Stimulated activated CD4-positive, alpha-beta T cell treated with anti-CD3 and anti-CD28 coated beads, Interleukin-4, amount 100 ng/mL, for 24 hours (primary cell): ENCODE measurements at regions not wholly inside any gene's neighbourhood (a gene's known extent, or its start where the extent isn't known, plus 50 kb on each side); places are given as distances from the start of the nearest gene placed in this dataset.

Source experiments
- DNase-seq: peaks from one replicate; pipeline ENCODE4 v3.0.0-alpha.2; 2020

DNA sequence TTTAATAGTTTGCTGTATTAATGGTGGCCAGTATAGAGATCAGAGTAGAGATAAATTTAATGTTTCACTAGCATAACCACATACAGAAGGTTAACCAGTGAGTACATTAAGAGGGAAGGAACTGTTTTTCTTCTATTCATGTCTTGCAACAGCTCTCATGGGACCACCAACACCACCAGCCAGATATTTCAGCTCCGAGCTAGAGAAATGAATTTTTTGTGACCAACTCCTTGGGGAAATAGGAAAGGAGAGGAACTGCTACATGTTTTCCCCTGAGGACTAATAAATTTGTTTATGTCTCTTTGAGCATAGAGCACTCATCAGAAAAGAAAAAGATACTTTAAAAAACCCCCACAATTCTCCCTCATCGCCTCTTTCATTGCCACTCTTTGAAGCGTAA, 247.5 kb downstream of the MBNL1 start:
- DNase-seq, result no peak

DNA sequence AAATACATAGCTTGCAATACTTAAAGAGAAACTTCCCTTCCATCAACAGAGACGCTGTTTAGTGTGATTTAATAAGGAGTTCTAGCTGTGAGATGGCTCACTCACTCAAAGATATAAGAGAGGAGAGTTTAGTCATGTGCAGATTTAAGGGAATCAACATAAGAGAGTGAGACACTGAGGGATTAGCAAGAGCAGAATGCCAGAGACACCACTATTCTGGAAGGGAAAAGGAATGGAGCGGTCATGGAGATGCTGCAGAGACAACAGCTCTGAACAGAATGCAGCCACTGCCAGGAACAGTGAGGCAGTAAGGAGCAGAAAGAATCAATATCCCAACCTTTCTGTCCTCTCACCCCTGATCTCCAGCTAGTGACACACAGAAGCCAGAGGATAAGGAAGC, 248.8 kb downstream of the MBNL1 start:
- DNase-seq, result no peak

DNA sequence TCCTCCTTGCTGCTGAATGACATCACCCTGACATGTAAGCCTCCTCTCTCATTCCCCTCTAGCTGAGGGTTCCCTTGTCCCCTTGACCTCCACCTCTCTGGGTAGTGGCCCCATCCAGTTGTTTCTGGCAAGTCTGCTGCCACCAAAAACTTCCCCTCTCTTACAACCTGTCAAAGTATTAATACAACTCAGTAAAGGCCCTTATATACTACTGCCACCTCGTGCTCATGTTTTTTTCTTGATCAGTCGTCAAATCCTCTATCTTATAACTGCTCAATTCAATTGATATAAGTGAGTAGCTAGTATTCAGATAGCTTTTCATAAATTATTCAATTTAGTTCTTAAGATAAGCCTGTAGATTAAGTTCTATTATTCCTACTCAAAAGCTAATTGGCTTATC, 249.6 kb downstream of the MBNL1 start:
- DNase-seq, result no peak

DNA sequence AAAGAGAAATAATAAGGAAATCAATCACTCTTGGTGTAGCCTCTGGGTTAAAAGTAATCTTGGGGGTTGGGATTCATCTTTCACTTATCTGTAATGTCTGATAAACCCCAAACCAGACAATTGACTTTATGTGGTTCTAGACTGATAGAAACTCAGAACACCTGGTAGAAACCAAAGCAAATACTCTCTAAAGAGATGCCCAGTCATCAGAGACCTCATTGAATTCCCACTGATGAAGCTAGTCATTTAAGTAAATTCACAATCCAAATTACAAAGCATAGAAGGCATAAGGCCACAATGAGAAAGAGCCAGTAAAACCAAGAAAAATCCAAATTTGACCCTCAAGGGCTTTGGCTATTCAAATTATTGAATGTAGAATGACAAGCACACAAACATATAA, 250.6 kb downstream of the MBNL1 start:
- DNase-seq, result no peak

DNA sequence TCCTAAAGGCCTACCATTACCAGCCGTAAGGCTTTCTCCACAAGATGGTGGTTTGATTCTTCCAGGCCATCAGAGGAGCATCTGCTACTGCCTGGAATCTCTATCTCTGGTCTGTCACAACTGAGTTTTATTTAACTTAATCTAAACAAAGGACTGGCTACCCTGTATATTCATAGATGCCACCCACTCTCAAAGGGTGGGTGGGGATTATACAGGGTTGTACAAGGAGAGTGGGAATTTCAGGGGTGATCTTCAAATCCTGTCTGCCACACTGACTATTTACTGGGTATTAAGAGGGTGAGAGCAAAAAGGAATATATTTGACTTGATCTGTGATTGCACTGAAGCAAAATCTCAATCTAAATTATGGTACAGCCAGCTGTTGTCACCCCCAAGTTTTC, 253.3 kb downstream of the MBNL1 start:
- no peak for DNase-seq

DNA sequence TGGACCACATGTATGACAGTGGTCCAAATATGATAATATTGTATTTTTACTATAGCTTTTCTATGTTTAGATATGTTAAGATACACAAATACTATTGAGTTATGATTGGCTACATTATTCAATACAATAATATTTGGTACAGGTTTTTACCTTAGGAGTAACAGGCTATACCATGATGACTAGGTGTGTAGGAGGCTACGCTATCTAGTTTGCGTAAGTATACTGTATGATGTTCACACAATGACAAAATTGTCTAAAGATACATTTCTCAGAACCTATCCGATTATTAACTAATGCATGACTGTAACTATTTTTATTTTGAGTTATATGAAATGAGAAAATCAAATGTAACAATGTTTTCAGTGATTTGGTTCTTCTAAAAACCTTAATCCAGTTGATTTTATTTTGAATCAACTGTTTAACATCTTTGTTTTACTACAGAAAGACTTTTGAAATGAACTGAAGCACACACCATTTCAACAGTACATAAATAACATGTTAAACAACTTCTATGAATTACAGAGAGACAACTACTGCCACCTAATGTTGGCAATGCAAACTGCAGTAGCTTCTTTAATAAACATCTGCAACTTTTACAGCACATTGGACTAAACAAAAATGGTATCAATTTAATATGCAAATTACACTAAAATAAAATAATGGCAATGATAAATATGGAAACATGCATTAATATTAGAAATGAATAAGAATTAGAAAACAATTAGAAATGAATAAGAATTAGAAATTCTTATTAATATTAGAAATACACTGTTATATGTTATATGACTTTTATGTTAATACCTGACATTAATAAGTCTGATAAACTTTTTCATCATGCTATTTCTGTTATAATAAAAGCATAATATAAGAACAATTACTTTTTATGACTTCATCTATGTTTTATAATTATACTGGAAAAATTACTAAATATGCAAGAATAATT, 255.7 kb downstream of the MBNL1 start:
- peak; percentile 55 for DNase-seq

DNA sequence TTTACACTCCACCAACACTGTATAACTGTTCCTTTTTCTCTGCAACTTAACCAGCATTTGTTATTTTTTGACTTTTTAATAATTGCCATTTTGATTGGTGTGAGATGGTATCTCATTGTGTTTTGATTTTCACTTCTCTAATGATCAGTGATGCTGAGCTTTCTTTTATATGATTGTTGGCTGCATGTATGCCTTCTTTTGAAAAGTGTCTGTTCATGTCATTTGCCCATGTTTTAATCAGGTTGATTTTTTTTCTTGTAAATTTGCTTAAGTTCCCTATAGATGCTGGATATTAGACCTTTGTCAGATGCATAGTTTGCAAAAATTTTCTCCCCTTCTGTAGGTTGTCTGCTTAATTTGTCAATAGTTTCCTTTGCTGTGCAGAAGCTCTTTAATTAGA, 263.0 kb downstream of the MBNL1 start:
- no peak for DNase-seq

DNA sequence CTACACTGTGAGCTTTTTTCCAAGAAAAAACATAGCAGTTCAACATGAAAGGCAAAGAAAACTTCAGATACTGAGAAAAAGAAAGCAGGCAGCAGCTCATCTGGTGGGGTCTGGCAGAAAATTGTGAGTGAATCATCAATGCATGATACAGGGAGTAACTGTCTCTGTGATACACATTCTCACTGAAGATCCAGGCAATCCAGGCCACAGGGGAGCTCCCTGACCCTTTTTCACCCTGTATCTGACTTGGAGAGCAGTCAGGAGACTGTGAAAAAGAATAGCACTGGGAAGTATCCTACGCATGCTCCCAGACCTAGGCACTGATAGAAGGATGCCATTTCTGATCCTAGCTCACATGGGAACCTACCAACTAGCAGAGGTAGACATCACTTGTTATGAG, 269.8 kb downstream of the MBNL1 start:
- no peak for DNase-seq

DNA sequence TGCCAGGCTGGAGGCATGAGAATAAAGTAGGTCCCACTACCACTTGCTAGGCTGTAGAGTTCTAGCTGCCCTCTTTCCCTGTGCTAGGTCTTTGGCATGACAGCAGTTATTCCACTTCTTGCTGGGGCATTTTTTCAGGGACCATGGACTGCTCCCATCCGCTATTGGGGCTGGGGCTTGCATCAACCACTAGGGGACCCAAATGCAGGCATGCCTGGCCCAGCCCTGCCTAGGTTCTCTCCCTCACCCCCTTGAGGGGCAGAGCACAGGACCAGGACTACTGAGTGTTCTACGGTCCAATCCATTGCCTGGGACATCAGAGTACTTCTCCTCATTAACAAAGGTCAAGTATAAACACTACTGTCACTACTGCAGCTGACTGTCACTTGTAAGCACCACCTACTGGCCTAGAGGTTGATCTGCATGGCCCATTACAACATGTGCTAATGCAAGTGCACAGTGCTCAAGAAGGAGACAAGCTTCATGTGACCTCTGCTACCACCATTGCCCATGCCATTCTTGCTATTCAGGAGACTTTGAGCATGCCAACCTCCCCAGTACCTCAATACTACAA, 270.5 kb downstream of the MBNL1 start:
- DNase-seq, result no peak

DNA sequence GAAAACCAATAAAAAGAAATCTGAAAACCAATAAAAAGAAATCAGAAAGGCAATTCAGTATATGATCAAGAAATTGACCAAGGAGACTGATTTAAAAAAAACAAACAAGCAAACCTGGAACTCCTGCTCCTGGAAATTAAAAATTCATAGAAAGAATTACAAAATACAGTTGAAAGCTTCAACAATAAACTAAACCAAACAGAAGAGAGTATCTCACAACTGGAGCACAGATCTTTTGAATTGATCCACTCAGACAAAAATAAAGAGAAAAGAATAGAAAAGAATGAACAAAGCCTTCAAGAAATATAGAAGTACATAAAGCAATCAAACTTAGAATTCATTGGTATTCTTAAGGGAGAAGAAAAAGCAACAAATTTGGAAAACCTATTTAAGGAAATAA, 271.4 kb downstream of the MBNL1 start:
- DNase-seq, result no peak

DNA sequence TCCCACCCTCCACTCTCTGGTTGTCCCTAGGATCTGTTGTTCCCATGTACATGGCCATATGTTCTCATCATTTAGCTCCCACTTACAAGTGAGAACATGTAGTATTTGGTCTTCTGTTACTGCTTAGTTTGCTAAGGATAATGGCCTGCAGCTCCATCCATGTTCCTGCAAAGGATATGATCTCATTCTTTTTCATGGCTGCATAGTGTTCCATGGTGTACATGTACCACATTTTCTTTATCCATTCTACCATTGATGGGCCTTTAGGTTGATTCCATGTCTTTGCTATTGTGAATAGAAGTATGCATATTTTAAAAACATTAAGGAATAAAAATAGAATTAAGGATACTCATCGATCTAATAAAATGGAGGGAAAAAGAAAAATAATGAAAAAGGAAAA, 278.4 kb downstream of the MBNL1 start:
- DNase-seq, result no peak

DNA sequence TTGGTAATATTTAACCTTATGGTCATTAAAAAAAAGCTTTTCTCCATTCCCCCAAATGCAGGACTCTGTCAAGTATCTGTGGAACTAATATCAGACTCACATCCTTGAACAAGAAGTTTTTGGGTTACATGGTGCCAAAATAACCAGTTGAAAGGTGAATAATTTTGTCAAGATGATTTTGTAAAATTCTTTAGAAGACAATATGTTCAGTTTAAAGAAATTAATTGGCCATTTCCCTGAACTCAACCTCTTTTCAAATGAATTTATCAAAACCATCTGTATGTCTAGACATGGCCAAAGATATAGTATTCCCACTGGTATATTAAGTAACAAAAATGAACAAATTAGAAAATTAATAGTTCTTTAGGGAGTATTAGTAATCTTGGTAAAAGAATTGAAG, 280.5 kb downstream of the MBNL1 start:
- DNase-seq, result no peak

DNA sequence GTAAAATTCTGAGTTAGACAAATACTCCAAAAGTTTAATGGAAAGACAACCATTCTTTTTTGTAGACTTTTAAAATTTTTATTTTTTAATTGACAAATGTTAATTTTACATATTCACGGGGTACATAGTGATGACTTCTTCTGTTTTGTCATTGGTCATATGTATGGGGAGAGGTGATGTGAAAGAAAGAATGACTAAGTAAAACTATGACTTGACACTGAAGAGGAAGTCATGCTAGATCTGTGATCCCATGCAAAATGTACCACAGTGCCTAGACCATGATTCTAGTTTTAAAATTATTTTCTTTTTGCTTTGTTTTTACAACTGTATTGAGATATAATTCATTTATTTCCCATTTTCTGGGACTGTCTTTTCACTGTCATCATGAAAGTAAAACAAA, 281.6 kb downstream of the MBNL1 start:
- DNase-seq, result no peak

DNA sequence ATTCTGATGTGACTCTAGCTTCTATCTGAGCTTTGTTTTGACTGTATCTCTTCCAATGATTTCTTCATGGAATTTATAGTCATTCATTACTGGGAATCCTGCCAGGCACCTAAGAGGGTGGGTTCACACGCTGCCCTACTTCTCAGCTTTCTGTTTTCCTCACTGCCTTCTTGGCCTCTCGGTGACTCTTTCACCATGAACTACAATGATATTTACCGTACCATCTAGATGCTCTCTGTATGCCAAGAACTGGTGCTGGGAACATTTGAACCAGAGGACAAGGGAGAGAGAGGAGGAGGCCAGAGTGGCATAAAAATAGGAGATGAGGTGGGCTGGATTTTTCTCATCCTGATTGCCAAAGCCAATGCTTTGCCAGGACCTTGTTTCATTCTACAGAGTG, 280.0 kb upstream of the P2RY1 start:
- no peak for DNase-seq

DNA sequence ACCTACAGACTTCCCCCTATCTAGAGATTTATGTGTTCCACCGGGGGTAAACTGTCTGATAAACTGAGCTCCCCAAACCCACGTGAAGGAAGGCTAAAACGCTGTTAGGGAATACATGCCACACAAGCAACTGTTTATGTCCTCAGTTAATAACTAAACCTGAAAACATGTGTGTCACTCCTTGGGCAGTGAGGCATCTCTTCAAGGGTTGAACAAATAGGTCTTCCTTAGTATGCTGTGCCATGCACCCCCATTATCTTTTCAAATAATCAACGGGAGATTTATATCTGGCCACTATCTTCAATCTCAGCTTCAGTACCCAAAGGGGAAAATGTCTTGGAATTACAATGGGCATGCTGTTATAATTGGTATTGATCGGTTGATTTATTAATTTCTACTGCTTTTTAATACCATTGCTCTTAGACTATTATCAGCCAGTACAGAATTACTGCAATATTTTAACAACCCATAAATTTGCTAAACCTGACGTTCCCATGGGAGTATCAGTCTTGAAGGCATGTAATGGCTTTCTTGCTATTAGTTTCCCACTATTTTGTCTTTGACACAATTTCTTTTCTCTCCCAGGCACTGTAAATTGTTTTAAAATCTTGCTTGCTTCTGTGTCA, 279.2 kb upstream of the P2RY1 start:
- no peak for DNase-seq

DNA sequence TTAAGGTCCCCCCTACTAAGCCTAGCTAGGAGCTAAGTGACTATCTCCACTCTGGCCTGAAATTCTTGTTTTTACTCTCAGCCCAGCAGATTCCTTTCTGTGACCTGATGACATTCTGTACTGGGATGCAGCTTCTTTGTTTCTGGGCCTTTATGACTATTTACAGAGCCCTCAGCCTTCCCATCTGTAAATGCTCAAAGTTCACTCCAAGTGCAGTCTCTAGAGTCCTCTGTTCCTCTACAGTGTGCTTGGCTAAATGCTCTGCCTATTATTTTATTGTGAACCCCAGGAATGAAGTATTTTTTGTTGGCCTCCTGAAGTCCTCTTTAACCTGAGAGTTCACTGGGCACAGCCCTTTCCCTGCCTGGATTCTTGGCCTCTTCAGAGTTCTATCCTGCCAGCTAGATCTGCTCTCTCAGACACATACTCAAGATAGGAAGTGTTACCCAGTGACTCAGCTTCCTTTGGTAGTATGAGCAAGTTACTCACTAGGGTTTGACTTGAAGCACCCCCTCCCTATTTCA, 278.1 kb upstream of the P2RY1 start:
- no peak for DNase-seq

DNA sequence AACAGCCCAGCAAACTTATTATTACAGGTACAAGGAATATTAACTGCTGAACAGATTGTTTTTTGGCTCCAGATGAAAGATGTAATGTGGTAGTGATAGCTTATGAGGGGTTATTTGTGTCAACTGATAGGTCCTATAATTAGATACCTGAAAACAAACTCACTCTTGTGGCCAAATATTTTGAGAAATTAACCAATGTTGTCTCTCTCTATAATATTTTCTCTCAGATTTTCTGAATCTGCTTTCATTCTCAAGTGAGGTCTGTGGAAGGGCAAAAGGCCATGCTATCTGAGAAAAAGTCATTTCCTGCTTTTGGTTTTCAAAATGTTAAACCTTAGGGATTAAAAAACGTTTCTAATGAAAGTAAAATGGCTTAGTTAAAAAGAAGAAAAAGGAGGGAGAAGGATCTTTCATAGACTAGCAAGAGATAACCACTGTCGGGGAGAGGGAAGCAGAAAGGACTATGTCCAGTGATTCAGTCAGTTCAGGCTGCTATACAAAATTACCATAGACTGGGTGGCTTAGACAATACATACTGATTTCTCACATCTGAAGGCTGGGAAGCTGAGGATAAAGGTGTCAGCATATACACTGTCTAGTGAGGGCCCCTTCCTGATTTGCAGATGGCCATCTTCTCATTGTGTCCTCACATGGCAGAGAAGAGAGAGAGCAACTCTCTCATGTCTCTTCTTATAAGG, 277.5 kb upstream of the P2RY1 start:
- no peak for DNase-seq

DNA sequence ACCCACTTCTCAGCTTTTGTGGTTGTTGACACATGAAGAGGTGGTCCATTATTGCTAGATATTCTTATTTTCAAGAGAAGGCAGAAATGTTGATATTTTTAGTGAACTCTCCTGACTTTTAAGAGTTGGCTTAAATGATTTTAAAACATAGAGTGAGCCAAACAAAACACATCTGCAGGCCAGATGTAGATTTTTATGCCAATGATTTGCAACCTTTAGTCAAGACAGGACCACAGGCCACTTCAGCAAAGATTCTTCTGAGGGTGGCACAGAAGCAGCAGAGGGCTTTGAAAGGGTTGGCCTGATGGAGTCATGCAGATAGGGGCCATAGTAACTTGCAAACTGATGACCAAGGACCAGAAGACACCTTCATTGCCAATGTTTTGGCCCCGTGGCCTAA, 276.5 kb upstream of the P2RY1 start:
- DNase-seq, result no peak

DNA sequence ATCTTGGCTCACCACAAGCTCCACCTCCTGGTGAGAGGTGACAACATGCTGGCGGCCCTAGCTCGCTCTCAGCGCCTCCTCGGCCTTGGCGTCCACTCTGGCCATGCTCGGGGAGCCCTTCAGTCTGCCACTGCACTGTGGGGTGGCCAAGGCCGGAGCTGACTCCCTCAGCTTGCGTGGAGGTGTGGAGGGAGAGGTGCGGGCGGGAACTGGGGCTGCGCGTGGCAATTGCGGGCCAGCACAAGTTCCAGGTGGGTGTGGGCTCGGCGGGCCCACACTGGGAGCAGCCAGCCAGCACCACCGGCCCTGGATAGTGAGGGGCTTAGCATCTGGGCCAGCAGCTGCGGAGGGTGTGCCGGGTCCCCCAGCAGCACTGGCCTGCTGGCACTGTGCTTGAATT, 275.7 kb upstream of the P2RY1 start:
- no peak for DNase-seq

DNA sequence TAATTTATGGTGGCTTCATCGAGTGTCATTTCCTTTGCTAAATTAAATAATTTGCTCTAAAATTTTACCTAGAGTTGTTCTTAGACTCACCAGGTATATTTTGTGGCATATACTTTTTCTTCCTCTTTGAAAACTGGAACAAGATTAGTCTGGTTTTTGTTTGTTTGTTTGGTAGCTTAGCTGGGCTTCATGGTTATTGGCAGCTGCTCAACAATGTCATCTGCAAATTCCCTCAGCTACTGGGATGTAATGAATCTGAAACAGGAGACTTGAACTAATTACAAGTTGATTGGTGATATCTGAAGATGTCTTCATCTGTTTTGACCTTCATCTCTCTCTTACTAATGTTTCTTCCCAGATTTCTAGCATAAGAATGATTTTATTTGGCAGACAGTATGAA, 270.5 kb upstream of the P2RY1 start:
- DNase-seq, result no peak

DNA sequence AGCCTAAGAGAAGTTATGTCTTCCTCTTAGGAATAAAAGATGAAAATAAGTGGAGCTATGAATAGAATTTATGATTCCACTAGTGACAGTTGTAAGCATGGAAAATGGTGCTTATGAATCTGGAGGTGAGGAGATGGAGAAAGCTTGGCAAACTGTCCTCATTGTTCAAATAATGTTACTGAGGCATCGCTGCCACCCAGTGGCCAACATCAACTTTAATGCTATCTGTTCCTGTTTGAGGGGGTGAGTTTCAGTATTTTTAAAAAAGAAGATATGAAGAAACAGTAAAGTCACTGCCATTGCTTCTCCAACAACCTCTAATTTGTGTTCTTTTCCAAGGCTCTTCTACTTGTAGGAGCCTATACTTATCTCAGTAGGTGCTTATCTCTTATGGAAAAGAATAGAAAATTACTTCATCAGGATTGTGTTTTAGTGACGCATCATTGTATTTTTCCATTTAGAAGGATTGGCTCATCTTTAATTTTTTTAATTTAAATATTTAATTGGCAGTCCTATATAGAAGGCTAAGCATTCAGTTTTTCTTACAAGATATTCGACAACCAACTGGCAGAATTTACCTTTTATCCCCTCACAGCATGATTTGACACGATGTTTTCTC, 260.4 kb upstream of the P2RY1 start:
- peak; percentile 10 for DNase-seq

DNA sequence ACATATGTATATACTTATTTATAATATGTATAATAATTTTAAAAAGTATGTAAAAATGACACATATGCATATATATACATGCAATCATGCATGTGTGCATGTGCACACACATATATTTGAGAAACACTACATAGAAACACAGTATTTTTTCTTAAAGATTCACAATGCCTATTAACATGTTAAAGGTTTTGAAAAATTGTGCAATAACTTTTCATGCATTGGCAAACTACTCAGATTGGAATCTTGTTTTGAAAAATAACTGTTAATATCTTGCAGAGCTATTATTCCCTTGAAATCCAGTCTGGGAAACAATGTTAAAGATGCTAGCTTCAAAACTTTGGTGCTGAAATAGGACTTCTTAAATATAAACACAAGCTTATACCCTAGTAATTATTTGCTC, 256.2 kb upstream of the P2RY1 start:
- DNase-seq, result no peak

DNA sequence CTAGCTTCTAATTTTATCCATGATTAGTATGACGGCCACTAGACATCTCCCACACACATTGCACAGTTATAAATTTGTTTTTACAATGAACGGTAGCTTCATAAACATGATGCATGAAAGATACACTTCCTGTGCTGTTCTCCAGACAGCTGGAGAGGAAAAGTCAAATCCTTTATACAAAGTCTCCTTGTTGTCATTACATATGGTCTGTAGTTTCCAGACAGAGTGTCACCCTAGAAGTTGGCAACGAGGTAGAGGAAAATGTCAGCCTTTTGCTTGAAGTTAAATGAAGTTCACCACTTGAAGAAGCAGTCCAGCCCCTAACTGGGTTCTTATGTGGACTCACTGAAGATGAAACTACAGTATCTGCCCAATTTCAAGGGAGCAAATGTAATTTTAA, 253.0 kb upstream of the P2RY1 start:
- no peak for DNase-seq
